COR-L47 (cell line): ENCODE measurements at regions not wholly inside any gene's neighbourhood (a gene's known extent, or its start where the extent isn't known, plus 50 kb on each side); places are given as distances from the start of the nearest gene placed in this dataset.
"Not testable (repeated sequence)": the region's sequence is repeated elsewhere in the genome, so short reads cannot be mapped to it uniquely, and the experiment has no call there.

Experiments used
- DNase-seq: peaks from one replicate; lab custom pipeline; 2025; lab: John Stamatoyannopoulos, UW

DNA sequence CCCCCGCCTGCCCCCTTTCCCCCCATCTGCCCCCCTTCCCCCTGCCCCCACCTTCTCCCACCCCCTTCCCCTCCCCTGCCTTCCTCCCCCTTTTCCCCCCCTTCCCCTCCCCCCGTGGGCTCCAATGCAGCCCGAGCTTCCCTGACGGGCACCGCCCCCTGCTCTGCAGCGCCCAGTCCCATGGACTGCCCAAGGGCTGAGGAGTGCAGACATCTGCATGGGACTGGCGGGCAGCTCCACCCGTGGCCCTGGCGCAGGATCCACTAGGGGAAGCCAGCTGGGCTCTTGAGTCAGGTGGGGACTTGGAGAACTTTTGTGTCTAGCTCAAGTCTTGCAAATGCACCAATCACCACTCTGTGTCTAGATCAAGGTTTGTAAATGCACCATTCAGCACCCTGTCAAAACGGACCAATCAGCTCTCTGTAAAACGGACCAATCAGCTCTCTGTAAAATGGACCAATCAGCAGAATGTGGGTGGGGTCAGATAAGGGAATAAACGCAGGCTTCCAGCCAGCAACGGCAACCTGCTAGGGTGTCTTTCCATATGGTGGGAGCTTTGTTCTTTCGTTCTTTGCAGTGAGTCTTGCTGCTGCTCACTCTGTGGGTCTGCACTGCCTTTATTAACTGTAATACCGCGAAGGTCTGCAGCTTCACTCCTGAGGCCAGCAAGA is 300.5 kb upstream of the PABPC4L start:
- DNase-seq, result no peak

DNA sequence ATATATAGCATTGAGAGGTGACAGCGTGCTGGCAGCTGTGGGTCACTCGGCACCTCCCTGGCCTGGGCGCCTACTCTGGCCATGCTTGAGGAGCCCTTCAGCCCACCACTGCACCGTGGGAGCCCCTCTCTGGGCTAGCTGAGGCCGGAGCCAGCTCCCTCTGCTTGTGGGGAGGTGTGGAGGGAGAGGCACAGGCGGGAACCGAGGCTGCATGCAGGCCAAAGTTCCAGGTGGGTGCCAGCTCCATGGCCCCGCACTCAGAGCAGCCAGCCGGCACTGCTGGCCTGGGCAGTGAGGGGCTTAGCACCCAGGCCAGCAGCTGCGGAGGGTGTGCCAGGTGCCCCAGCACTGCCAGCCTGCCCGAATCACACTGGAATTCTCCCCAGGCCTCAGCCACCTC is 299.9 kb upstream of the PABPC4L start:
- not testable (repeated sequence) for DNase-seq

DNA sequence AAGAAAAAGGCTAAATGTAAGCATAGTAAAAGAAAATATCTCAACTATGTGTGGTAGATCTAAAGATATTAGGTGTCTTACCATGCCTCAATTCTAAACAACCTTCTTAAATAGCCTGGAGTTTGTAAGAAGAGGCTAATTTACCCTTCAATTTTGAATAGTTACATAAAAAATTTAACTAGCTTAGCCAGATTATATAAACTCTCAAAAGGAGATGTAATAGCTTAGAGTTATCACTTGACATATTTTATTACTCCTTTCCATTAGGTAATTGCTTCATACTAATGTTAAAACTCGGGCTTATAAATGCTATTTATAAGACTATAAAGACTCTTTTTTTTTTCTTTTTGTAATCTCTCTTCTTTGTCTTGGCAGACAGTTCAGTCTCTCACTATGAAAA is 297.5 kb upstream of the PABPC4L start:
- DNase-seq, result no peak

DNA sequence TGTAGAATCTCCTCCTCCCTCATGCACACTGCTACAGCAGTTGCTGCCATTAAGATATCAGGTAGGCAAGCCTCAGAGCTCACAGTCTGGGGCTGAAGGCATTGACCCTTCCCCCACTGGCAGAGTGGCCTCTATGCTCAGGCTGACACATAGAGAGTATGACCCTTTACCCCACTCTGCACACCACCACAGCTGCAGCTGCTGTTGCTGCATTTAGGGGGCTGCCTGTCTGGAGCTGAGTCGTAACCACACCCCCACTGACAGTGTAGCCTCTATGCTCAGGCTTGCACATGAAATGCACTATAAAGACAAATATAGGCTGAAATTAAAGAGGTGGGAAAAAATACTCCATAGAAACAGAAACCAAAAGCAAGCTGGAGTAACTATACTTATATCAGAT is 289.3 kb upstream of the PABPC4L start:
- DNase-seq, result no peak

DNA sequence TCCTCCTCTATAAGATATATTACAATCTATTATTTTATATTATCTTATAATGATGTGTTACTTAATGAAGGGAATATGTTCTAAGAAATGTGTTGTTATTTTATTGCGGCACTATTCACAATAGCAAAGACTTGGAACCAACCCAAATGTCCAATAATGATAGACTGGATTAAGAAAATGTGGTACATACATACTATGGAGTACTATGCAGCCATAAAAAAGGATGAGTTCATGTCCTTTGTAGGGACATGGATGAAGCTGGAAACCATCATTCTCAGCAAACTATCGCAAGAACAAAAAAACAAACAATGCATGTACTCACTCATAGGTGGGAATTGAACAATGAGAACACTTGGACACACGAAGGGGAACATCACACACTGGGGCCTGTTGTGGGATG is 281.9 kb upstream of the PABPC4L start:
- not testable (repeated sequence) for DNase-seq

DNA sequence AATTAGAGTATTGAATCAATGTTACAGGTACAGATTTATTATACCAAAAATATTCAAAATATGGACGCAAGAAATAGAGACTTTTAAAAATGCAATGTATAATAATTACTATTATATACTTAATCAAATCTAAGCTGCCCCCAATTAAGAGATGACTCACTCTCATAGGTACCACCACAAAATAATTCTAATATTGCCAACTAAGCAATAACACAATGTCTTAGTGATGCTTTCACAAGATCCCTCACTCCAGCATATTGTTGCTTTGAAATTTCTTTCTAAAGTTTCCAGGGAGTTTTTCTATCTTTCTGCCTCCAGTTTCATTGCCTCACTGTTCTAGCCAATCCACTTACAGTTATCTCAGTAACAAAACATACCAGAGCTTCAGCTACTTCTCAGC is 270.0 kb upstream of the PABPC4L start:
- DNase-seq, result no peak

DNA sequence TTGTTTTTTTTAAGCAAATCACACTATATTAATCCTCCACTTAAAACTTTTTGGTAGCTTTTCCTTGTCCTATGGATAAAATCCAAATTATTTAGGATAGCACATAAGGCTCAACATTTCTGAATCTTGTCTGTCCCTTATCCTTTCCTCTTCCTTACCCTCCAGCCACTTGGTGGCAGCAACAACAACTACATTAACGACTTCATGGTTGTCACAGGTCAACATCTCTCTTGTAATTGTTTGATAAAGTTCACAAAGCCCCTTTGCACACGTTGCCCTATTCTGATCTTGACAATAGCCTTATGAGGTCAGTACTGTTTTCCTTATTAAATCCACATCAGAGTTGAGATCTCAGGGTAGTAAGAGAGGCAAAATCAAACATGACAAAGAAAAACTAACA is 269.0 kb upstream of the PABPC4L start:
- DNase-seq, result no peak

DNA sequence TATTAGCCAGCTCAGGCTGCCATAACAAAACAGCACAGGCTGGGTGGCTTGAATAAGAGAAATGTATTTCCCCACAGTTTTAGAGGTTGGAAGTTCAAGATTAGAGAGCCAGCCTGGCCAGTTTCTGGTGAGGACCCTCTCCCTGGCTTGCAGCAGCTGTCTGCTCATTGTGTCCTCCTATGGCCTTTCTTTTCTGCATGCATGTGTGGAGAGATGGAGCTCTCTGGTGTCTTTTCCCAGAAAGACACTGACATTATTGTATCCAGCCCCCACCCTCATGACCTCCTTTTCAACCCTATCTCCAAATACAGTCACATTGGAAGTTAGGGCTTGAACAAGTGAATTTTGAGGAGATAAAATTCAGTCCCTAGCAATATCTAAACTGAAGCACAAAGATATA is 263.8 kb upstream of the PABPC4L start:
- no peak for DNase-seq

DNA sequence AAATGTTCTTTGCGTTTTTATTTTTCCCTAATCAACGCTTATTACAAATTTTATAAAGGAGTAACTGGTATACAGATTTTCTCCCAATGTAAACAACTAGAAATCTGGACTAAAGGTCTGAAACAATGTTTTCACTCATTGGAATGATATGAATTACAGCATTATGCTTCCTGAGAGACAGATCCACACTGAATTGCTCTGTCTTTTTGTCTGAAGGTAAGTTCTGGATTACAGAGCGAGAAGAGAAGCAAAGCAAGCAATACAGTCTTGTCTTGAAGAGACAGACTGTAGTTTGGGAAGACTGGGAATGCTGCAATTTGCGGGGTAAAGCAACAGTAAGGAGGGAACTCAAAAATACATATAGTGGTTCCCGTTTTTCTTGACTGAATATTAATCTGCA is 262.2 kb upstream of the PABPC4L start:
- no peak for DNase-seq

DNA sequence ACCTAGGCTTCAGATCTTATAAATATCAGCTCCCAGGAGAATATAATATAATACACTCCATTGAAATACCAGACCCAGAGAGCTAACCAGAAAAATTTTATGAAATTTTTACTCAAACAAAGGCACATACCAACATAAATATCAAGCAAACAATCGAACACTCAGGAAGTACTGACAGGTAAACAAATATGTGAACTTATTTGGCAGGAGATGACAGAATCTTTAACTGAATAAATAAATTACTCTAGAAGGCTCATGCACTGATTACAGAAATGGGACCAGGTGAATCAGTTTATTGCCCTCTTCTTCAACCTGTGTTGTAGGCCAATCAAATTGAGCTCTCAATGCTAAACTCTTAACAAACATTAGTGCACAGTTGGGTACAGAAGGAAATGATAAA is 225.2 kb upstream of the PABPC4L start:
- DNase-seq, result no peak

DNA sequence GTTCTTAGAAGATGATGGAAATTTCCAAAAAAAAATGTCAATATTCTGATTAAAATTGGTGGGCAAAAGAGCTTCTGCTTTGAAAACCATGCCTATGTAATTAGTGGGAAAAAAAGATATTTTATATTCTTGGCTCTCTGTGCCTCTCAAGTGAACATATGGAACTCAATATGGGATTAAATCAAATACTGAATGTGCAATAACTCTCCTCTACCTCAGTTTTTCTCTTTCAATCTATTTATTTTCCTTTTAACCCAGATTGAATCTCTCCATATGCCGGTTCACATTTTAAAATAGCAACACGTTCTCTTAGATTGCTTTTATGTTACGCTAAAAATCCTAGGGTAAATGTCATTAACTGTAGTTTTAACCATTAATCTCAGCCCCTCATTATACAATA is 224.2 kb upstream of the PABPC4L start:
- DNase-seq, result no peak

DNA sequence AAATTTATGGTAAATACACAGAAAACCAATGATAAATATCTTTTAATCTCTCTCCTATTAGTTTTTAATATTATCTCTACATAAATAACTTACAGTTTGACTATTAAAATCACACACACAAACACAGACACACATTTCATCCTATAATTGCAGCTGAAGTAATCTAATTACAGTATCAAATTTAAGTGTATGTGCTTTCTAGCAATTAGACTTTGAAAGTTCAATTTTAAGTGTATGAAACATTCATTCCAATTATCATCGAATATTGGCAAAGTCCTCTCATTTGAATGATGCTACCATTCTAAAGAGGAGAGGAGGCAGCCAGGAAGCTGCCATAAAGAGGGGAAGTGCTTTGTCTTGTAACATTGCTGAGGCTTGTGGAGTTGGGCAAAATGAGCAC is 221.2 kb upstream of the PABPC4L start:
- no peak for DNase-seq

DNA sequence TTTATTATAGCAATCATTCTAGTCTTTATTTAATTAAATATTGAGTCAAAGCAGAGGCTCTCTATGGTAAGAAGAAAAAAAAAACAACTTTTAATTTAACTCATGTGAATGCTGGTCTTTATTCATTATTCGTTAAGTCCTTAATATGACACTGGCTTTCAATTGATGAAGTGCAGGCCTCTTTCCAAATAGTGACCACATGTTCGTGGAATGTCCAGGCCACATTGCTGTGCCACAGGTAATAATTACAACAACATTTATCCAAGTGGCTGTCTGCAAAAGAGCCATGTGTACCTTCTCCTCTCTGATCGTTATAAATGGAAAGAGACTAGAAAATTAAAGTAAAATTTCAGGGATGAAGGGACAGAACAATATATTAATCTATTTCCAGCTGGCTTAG is 220.1 kb upstream of the PABPC4L start:
- no peak for DNase-seq

DNA sequence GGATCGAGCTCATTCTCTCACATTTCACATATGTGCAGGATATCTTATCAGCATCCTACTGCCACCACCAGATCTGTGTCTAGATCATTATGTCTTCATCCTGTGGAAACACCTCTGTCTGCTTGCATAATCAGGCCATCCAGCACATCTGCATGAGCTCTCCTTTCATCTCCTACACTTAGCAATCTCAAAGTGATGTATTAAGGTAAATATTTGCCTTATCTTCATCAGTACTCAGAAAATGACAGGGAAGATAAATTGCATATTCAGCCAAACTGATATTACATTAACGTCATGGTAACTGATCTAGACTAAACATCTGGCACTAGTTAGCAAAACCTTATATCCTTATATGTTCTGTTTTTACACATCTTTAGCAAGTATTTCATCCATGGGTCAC is 207.3 kb upstream of the PABPC4L start:
- DNase-seq, result no peak

DNA sequence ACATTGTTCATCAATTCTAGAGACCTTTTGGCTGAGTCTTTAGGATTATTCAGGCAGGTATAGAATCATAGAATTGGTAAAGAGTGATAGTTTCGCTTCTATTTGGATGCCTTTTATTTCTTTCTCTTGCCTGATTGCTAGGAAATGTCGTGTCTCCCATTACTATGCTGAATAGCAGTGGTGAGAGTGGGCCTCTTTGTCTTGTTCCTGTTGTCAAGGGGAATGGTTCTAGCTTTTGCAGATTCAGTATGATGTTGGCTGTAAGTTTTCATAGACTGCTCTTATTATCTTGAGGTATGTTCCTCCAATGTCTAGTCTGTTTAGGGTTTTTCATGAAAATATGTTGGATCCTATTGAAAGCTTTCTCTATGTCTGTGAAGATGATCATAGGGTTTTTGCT is 200.2 kb upstream of the PABPC4L start:
- DNase-seq, result no peak

DNA sequence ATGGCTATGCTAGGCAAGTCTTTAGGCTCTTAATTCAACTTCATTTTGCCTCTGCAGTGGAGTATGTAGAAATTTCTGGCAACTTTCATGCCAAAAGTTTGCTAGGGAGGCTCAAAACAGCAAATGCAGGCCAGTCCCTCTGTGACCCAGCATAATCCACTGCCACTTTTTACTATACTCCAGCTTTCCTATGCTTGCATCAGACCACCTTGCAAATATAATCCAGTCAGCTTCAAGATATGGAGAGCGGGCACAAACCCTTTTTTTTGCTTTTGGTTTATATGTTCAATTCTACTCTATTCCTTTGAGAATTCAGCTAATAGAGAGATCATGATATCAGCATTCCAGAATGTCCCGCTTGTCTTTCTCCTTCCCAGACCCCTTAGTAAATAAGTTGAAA is 192.0 kb upstream of the PABPC4L start:
- DNase-seq, result no peak

DNA sequence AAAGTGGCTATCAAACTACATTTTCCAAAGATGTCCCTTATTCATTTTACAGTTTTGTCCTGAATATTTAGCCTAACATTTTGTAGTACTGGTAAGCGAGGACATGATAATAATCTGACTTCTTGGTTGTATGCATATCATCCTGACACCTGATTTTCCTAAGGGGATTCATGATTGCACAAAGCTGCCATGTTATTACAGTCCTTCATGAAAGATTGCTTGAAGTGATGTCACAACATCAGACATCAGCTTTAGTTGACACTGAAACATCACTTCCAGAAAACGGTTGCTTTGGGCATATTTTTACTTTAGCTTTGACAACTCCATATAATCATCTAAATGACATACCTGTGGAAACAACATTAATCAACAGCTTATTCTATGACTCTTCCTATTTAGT is 188.7 kb upstream of the PABPC4L start:
- DNase-seq, result no peak

DNA sequence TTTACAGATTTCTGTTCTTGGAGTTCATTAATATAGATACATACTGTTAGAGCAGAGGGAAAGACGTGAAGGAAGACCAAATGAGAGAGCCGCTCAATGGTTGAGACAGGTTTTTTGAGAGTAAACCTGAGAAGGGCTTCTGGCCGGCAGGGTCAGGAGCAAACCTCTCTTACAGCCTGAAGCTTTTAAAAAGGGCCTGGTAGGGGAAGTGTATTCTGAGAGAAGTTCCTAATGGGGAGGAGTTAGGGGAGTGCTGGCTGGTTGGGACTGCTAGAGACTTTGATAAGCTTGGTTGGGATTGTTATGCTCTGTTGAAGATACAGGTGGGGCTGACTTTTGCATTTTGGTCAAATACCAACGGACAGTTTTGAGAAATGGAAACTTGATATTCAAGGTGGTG is 186.8 kb upstream of the PABPC4L start:
- no peak for DNase-seq

DNA sequence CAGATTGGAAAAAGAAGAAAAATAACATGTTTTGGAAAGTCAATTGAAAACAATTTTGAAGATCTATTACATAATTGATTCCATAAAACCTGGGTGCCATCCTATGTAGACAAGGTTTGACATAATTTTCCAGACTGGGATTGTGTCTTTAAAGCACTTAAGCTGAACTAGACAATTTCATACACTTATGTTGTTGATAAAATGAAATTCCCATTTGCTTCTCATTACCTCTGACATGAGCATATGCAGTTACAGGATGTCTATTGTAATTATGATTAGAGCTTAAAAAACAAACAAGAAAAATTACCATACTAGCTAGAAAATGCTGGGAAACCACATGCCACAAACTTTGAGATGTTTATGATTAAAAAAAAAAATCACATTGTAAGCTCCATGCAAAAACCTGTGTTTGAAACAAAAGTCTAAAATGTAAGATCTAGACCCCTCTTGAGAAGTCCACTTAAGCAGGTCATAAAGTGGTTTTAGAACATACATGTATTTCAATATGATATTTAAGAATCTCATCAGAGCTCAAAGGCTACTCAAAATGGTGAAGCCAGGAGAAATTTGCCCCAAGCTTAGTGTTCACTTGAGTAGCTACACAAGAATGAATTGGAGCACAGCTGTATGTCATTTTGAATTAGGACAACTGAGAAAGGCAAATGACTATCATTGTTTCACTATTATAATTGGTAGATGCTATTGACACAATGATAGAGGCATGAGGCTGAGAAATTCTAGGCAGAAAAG is 181.1 kb upstream of the PABPC4L start:
- no peak for DNase-seq

DNA sequence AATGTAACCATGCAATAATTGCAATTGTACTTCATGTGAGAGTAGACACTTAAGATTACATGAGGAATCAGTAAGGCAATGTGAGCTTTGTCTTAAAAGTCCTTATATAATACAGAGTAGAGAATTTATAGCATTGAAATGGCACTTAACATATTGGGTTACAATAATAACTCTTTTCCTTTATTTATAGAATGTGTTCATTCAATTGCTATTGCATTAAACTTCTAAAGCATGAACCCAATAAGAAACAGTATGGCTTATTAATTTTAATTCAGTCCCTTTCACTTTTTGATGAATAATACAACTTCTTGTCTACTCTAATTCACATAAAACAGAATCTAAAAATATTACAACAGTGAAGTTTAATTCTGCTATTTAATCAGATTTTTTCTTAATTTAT is 174.2 kb upstream of the PABPC4L start:
- no peak for DNase-seq

DNA sequence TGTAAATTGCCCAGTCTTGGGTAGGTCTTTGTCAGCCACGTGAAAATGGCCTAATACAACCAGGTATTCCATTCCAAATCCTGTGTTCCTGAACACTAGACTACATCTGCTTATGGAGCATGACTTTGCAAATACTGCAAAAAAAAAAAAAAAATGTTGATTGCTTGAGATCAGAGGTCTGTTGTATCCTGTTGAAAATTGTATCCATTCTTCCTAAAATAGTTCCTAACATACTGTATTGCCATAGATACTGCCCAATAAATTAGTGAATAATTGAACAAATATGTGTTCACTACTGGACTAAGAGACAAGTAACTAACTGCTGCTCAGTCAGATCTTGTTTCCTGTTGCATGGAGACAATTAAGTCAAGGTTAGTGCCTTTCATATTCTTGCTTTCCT is 164.3 kb upstream of the PABPC4L start:
- DNase-seq, result no peak

DNA sequence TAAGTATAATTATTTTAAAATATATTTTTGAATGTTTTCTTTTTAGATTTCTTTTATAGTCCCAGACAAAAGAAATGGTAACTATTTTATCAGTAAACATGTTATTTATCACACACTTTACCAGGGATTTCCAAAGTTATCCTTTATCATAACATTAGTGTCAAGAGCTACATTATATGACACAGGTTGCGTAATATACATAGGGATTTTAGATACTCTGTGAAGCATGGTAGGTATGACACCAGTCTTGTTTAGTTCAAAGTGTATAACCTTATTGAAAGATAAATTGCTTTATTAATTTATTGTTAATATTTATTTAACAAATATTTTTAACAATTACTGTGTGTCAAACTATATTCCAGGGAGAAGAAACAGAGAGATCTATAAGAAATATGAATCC is 163.3 kb upstream of the PABPC4L start:
- DNase-seq, result no peak

DNA sequence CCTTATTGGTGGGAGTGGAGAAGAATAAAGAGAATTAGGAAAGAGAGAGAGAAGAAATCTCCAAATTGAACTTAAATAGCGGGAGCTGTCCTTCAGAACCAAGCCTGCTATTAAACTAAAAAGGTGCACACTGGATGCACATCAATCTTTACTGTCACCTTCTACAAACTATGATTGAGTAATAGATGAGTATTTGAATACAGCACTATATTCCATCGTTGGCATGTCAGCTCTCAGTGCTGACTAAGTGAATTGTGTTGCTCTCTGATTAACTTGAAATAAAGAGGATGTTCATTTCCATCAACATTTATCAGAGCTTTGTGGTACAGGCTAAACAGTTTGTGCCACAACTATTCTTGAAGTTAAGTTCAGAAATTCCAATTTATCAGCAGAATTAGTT is 143.7 kb upstream of the PABPC4L start:
- no peak for DNase-seq

DNA sequence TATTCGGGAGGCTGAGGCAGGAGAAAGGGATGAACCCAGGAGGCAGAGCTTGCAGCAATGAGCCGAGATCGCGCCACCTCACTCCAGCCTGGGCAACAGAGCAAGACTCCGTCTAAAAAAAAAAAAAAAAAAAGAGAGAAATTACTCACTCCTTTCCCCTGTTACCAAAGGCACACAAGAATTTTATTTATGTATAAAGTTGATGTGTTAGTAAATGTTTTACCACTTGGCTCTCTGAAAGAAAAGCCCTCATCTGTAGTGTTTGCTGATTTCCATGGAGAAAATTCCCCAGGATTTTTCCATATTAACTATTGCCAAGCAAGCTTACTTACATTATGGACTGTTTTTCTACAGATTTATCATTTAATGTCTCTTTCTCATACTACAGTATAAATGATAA is 142.1 kb upstream of the PABPC4L start:
- DNase-seq, result no peak
